SK-N-SH (cell line): ENCODE measurements at regions not wholly inside any gene's neighbourhood (a gene's known extent, or its start where the extent isn't known, plus 50 kb on each side); places are given as distances from the start of the nearest gene placed in this dataset.

Source experiments
- CTCF ChIA-PET: fragments of 300-600, 350-600 bp; formaldehyde crosslinking; extraction: SDS; loops from one replicate; lab custom pipeline; 2021; lab: Yijun Ruan, JAX
- POLR2A ChIA-PET: fragments of 350-600 bp; sonication (Branson Sonifier 250); formaldehyde crosslinking; extraction: SDS; loops from one replicate; lab custom pipeline; 2020; ENCODE audit warnings: antibody characterized with exemption, inconsistent platforms; lab: Yijun Ruan, JAX
- DNase-seq: peaks from one replicate; pipeline ENCODE4 v3.0.0; 2012
- H2AFZ ChIP-seq: fragments of 200-600 bp; sonication (generic); 2 replicates; pipeline ENCODE4 v1.8.1; 2016; ENCODE audit warnings: antibody characterized with exemption, mild to moderate bottlenecking, low read depth
- H3F3A ChIP-seq: fragments of 200-600 bp; sonication (generic); replicated peaks from 2 replicates; pipeline ENCODE3; 2016; ENCODE audit warnings: antibody characterized with exemption, mild to moderate bottlenecking; ENCODE audit not compliant: insufficient read depth
- H3K27ac ChIP-seq, 2 experiments: fragments of 200-500 bp in 1 of 2; fragments of 200-600 bp in 1 of 2; sonication (Bioruptor generic) in 1 of 2; sonication (generic), shearing (Covaris generic) in 1 of 2; 2 replicates each; pipeline versions ENCODE4 v1.5.1 to v1.6.1; 2014 to 2016; ENCODE audit warnings: low read depth in 2 of 2, inconsistent platforms in 1 of 2, low read length in 1 of 2, mild to moderate bottlenecking in 1 of 2, mixed read lengths in 1 of 2
- H3K27me3 ChIP-seq: fragments of 200-600 bp; sonication (generic), shearing (Covaris generic); 2 replicates; pipeline ENCODE4 v1.6.1; 2016; ENCODE audit warnings: mixed run types; ENCODE audit not compliant: insufficient read depth
- H3K36me3 ChIP-seq, 2 experiments: fragments of 200-500 bp in 1 of 2; fragments of 200-600 bp in 1 of 2; sonication (Bioruptor generic) in 1 of 2; sonication (generic) in 1 of 2; replicated peaks in 1 of 2; 2 replicates each; pipeline versions ENCODE3 to v1.5.1; 2014 to 2016; ENCODE audit warnings: low read length in 1 of 2, mild to moderate bottlenecking in 1 of 2; ENCODE audit not compliant: insufficient read depth in 2 of 2, control insufficient read depth in 1 of 2
- H3K4me1 ChIP-seq, 2 experiments: fragments of 200-500 bp in 1 of 2; fragments of 200-600 bp in 1 of 2; sonication (Bioruptor generic) in 1 of 2; sonication (generic), shearing (Covaris generic) in 1 of 2; 2 replicates each; pipeline versions ENCODE4 v1.5.1 to v1.6.1; 2014 to 2016; ENCODE audit warnings: low read depth in 1 of 2, low read length in 1 of 2, mixed run types in 1 of 2; ENCODE audit not compliant: insufficient read depth in 2 of 2, control insufficient read depth in 1 of 2
- H3K4me2 ChIP-seq: fragments of 200-600 bp; sonication (generic), shearing (Covaris generic); 2 replicates; pipeline ENCODE4 v1.6.1; 2017; ENCODE audit warnings: mixed run types
- H3K4me3 ChIP-seq, 2 experiments: fragments of 200-500 bp in 1 of 2; fragments of 200-600 bp in 1 of 2; sonication (Bioruptor generic) in 1 of 2; sonication (generic), shearing (Covaris generic) in 1 of 2; 2 replicates each; pipeline versions ENCODE4 v1.5.1 to v1.8.1; 2014 to 2016; ENCODE audit warnings: low read depth in 2 of 2, inconsistent platforms in 1 of 2, low read length in 1 of 2, mild to moderate bottlenecking in 1 of 2, mixed read lengths in 1 of 2, moderate library complexity in 1 of 2
- H3K79me2 ChIP-seq: fragments of 200-600 bp; sonication (generic); 2 replicates; pipeline ENCODE4 v1.8.1; 2017; ENCODE audit warnings: mild to moderate bottlenecking; ENCODE audit not compliant: insufficient read depth
- H3K9ac ChIP-seq: fragments of 200-600 bp; sonication (generic); 2 replicates; pipeline ENCODE4 v1.6.1; 2017; ENCODE audit warnings: mixed run types
- H3K9me2 ChIP-seq: fragments of 200-600 bp; sonication (generic); 2 replicates; pipeline ENCODE4 v1.6.1; 2017; ENCODE audit warnings: mixed run types
- H3K9me3 ChIP-seq: fragments of 200-600 bp; sonication (generic); 2 replicates; pipeline ENCODE4 v1.6.1; 2017; ENCODE audit warnings: mixed run types, mild to moderate bottlenecking, moderate library complexity
- H4K20me1 ChIP-seq: fragments of 200-600 bp; sonication (generic); 2 replicates; pipeline ENCODE4 v1.6.1; 2017; ENCODE audit warnings: mild to moderate bottlenecking, mixed run types; ENCODE audit not compliant: insufficient read depth
- CHD2 ChIP-seq: fragments of 150-350 bp; IDR thresholded peaks from 2 replicates; pipeline ENCODE4 v1.6.1; 2018; ENCODE audit warnings: low read length; ENCODE audit not compliant: partially characterized antibody
- ELF1 ChIP-seq: IDR thresholded peaks from 2 replicates; pipeline ENCODE4 v1.4.0; 2012
- EP300 ChIP-seq, 2 experiments: IDR thresholded peaks; 2 replicates each; pipeline versions ENCODE4 v1.4.0 to v1.6.1; 2012; ENCODE audit warnings: borderline replicate concordance in 1 of 2, low read depth in 1 of 2, low read length in 1 of 2
- FOXM1 ChIP-seq: IDR thresholded peaks from 2 replicates; pipeline ENCODE4 v1.4.0; 2012; ENCODE audit warnings: low read depth, mild to moderate bottlenecking
- GABPA ChIP-seq: IDR thresholded peaks from 2 replicates; pipeline ENCODE4 v1.4.0; 2012; ENCODE audit warnings: low read depth, mild to moderate bottlenecking
- GATA2 ChIP-seq: sonication (generic); formaldehyde crosslinking; IDR thresholded peaks from 2 replicates; pipeline ENCODE4 v1.5.0; 2020; ENCODE audit warnings: mild to moderate bottlenecking, missing genetic modification reagents
- JUND ChIP-seq: IDR thresholded peaks from 2 replicates; pipeline ENCODE4 v1.4.0; 2012
- MXI1 ChIP-seq: IDR thresholded peaks from 2 replicates; pipeline ENCODE4 v1.6.1; 2012; ENCODE audit warnings: mild to moderate bottlenecking, low read depth, low read length, improper control_type of control experiment
- NFIC ChIP-seq: IDR thresholded peaks from 2 replicates; pipeline ENCODE4 v1.4.0; 2012; ENCODE audit warnings: borderline replicate concordance
- POLR2AphosphoS5 ChIP-seq: IDR thresholded peaks from 2 replicates; pipeline ENCODE4 v1.6.1; 2012; ENCODE audit warnings: low read depth, low read length
- RAD21 ChIP-seq: IDR thresholded peaks from 2 replicates; pipeline ENCODE4 v1.6.1; 2012; ENCODE audit warnings: mild to moderate bottlenecking, low read length
- RFX5 ChIP-seq: IDR thresholded peaks from 2 replicates; pipeline ENCODE4 v1.6.1; 2012; ENCODE audit warnings: mild to moderate bottlenecking, improper control_type of control experiment, low read length
- RXRA ChIP-seq: IDR thresholded peaks from 2 replicates; pipeline ENCODE4 v1.4.0; 2012; ENCODE audit warnings: low read depth, mild to moderate bottlenecking, borderline replicate concordance
- SIN3A ChIP-seq: IDR thresholded peaks from 2 replicates; pipeline ENCODE4 v1.6.1; 2012; ENCODE audit warnings: low read depth, mild to moderate bottlenecking, low read length, moderate library complexity, borderline replicate concordance
- SMC3 ChIP-seq: IDR thresholded peaks from 2 replicates; pipeline ENCODE4 v1.6.1; 2012; ENCODE audit warnings: low read depth, low read length, improper control_type of control experiment
- TCF12 ChIP-seq: IDR thresholded peaks from 2 replicates; pipeline ENCODE4 v1.4.0; 2012
- TEAD4 ChIP-seq: IDR thresholded peaks from 2 replicates; pipeline ENCODE4 v1.4.0; 2012; ENCODE audit warnings: mild to moderate bottlenecking, borderline replicate concordance; ENCODE audit not compliant: insufficient read depth
- YY1 ChIP-seq: IDR thresholded peaks from 2 replicates; pipeline ENCODE4 v1.4.0; 2012; ENCODE audit warnings: low read depth, mild to moderate bottlenecking
- WGBS: methylation state at CpG from one replicate; pipeline ENCODE4 v1.1.6; 2017; ENCODE audit warnings: low lambda C conversion rate; 5-methylcytosine and 5-hydroxymethylcytosine counted together
- TF ChIP-seq, protein P1 (sequence below): IDR thresholded peaks from 2 replicates; pipeline ENCODE4; 2012
- TF ChIP-seq, protein P2 (sequence below): IDR thresholded peaks from 2 replicates; pipeline ENCODE4 v1.4.0; 2012; ENCODE audit warnings: low read depth
- TF ChIP-seq, protein P3 (sequence below): fragments of 150-350 bp; IDR thresholded peaks from 2 replicates; pipeline ENCODE4 v1.6.1; 2017; ENCODE audit warnings: antibody characterized with exemption, low read length, low read depth, borderline replicate concordance
- TF ChIP-seq, protein P4 (sequence below): fragments of 200-600 bp; sonication (generic); IDR thresholded peaks from 2 replicates; pipeline ENCODE4 v1.6.1; 2017; ENCODE audit warnings: antibody characterized with exemption, mild to moderate bottlenecking, moderate library complexity
- TF ChIP-seq, protein P5 (sequence below): IDR thresholded peaks from 2 replicates; pipeline ENCODE4 v1.6.1; 2012; ENCODE audit warnings: mild to moderate bottlenecking, low read depth, low read length, moderate library complexity

DNA sequence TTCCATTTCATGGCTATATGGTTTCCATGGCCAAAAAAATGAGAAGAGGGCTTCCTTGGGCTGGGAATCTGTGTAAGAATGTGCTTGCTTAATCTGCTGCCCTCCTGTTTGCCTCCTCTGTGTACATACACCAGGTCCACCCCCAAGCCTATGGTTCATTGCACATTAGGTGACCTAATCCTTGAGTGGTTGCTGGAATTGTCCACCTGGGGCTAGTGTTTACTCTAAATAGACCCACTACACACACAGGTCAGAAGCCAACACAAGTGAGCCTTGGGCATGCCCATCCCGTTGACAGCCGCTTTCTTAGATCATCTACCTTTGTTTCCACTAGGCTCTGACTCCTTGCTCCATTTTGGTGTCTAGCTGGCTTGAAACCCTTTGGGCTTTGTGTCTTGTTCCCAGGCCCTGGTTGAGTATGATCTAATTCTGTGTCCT, 59.2 kb upstream of the ATL2 start:
- ChIA-PET POLR2A (no interaction called here), CTCF (interaction anchor here (1.2 to 2.2 kb wide), 3 partner anchors 12 to 72 kb away, joined by 3 to 7 read pairs (median 7); no protein-coding TSS in a partner anchor)
- peak; percentile 27 for DNase-seq
- Histone ChIP-seq H3K4me3 (no peak overlapping the region), H3K36me3 (no peaks in the 10 kb centered on the region), H3F3A (no peaks in the 10 kb centered on the region), H3K79me2 (no peaks in the 10 kb centered on the region), H2AFZ (no peak overlapping the region), H3K9me3 (no peaks in the 10 kb centered on the region), H3K4me2 (no peak overlapping the region), H3K27ac (peak overlapping the region in 1 of 2 experiments; percentile 82; a peak in 2 of 4 replicates), H3K9ac (no peak overlapping the region), H3K27me3 (peaks cover 1% of the 10 kb centered on the region), H3K9me2 (no peaks in the 10 kb centered on the region), H3K4me1 (peaks cover 0 to 23% of the 10 kb centered on the region in 2 experiments; a peak in 1 of 4 replicates), H4K20me1 (no peaks in the 10 kb centered on the region)
- WGBS: 85% methylated on average over 2 of the region's 2 CpGs
- TF ChIP-seq, protein P1, sequence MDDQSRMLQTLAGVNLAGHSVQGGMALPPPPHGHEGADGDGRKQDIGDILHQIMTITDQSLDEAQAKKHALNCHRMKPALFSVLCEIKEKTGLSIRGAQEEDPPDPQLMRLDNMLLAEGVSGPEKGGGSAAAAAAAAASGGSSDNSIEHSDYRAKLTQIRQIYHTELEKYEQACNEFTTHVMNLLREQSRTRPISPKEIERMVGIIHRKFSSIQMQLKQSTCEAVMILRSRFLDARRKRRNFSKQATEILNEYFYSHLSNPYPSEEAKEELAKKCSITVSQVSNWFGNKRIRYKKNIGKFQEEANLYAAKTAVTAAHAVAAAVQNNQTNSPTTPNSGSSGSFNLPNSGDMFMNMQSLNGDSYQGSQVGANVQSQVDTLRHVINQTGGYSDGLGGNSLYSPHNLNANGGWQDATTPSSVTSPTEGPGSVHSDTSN: no peak
- TF ChIP-seq RFX5 (no peak), ELF1 (no peak), TEAD4 (no peak), YY1 (no peak), FOXM1 (no peak), MXI1 (no peak), SIN3A (no peak), NFIC (no peak), JUND (no peak), RXRA (no peak), RAD21 (no peak)
- TF ChIP-seq, protein P2, sequence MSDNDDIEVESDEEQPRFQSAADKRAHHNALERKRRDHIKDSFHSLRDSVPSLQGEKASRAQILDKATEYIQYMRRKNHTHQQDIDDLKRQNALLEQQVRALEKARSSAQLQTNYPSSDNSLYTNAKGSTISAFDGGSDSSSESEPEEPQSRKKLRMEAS: no peak
- TF ChIP-seq, protein P3, sequence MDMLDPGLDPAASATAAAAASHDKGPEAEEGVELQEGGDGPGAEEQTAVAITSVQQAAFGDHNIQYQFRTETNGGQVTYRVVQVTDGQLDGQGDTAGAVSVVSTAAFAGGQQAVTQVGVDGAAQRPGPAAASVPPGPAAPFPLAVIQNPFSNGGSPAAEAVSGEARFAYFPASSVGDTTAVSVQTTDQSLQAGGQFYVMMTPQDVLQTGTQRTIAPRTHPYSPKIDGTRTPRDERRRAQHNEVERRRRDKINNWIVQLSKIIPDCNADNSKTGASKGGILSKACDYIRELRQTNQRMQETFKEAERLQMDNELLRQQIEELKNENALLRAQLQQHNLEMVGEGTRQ: no peak
- TF ChIP-seq, protein P4, sequence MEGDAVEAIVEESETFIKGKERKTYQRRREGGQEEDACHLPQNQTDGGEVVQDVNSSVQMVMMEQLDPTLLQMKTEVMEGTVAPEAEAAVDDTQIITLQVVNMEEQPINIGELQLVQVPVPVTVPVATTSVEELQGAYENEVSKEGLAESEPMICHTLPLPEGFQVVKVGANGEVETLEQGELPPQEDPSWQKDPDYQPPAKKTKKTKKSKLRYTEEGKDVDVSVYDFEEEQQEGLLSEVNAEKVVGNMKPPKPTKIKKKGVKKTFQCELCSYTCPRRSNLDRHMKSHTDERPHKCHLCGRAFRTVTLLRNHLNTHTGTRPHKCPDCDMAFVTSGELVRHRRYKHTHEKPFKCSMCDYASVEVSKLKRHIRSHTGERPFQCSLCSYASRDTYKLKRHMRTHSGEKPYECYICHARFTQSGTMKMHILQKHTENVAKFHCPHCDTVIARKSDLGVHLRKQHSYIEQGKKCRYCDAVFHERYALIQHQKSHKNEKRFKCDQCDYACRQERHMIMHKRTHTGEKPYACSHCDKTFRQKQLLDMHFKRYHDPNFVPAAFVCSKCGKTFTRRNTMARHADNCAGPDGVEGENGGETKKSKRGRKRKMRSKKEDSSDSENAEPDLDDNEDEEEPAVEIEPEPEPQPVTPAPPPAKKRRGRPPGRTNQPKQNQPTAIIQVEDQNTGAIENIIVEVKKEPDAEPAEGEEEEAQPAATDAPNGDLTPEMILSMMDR: no peak
- TF ChIP-seq, all 33 proteins: peak for 0

DNA sequence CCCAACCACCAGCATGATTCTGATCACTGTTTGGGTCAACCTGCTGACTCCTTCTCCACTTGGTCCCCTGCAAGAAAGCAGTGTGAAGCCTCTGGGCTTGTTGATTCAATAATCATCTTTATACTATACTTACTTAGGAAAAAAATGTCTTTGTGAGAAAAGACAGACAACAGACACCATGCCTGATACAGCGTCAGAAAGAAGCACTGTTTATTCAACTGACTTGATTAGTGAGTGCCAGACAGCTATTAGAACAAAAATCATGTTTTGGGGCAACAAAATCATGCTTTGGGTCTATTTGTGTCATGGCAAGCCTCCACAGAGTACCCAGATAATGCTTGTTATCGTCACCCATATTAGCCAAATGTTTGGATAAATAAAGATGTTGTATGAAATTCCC, 58.7 kb upstream of the ATL2 start:
- Histone ChIP-seq H3K27ac (peak overlapping the region in 1 of 2 experiments; percentile 82; a peak in 2 of 4 replicates), H4K20me1 (no peaks in the 10 kb centered on the region), H3K36me3 (no peaks in the 10 kb centered on the region), H3K9ac (no peak overlapping the region), H3F3A (no peaks in the 10 kb centered on the region), H2AFZ (no peak overlapping the region), H3K79me2 (no peaks in the 10 kb centered on the region), H3K9me2 (no peaks in the 10 kb centered on the region), H3K4me2 (no peak overlapping the region), H3K27me3 (no peaks in the 10 kb centered on the region; the same call in 1 of the 2 replicates), H3K4me3 (no peak overlapping the region), H3K9me3 (no peaks in the 10 kb centered on the region), H3K4me1 (peaks cover 0 to 18% of the 10 kb centered on the region in 2 experiments; a peak in 1 of 4 replicates)
- CTCF ChIA-PET: no interaction called here
- DNase-seq: peak; percentile 33
- WGBS: 24% methylated on average over 2 of the region's 2 CpGs
- POLR2A ChIA-PET: no interaction called here
- TF ChIP-seq POLR2AphosphoS5 (no peak), EP300 (IDR thresholded peaks at IDR 0.05; ENCODE audit: borderline replicate concordance in 1 of 2, low read depth in 1 of 2, low read length in 1 of 2) (peak in 1 of 2 experiments; percentile 69; a peak in 2 of 4 replicates), SMC3 (no peak), GABPA (no peak), FOXM1 (no peak), TCF12 (no peak), NFIC (no peak), CHD2 (peak; percentile 4), GATA2 (CRISPR knock-in tag) (peak; percentile 63)
- TF ChIP-seq, protein P2: no peak
- TF ChIP-seq, protein P5, sequence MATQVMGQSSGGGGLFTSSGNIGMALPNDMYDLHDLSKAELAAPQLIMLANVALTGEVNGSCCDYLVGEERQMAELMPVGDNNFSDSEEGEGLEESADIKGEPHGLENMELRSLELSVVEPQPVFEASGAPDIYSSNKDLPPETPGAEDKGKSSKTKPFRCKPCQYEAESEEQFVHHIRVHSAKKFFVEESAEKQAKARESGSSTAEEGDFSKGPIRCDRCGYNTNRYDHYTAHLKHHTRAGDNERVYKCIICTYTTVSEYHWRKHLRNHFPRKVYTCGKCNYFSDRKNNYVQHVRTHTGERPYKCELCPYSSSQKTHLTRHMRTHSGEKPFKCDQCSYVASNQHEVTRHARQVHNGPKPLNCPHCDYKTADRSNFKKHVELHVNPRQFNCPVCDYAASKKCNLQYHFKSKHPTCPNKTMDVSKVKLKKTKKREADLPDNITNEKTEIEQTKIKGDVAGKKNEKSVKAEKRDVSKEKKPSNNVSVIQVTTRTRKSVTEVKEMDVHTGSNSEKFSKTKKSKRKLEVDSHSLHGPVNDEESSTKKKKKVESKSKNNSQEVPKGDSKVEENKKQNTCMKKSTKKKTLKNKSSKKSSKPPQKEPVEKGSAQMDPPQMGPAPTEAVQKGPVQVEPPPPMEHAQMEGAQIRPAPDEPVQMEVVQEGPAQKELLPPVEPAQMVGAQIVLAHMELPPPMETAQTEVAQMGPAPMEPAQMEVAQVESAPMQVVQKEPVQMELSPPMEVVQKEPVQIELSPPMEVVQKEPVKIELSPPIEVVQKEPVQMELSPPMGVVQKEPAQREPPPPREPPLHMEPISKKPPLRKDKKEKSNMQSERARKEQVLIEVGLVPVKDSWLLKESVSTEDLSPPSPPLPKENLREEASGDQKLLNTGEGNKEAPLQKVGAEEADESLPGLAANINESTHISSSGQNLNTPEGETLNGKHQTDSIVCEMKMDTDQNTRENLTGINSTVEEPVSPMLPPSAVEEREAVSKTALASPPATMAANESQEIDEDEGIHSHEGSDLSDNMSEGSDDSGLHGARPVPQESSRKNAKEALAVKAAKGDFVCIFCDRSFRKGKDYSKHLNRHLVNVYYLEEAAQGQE: no peak
